ENCODE measurements at regions not wholly inside any gene's neighbourhood (a gene's known extent, or its start where the extent isn't known, plus 50 kb on each side); places are given as distances from the start of the nearest gene placed in this dataset.

GRCh38 chr6:17002123-17002522 is 99.7 kb upstream of the STMND1 start:
- TF ChIP-seq POLR2A (IDR thresholded peaks at IDR 0.05; ENCODE audit: low read length) (no peak), GATA1 (IDR thresholded peaks at IDR 0.05; ENCODE audit: low read depth, low read length) (no peak)

All from erythroblast (primary cell).